ENCODE measurements at regions not wholly inside any gene's neighbourhood (a gene's known extent, or its start where the extent isn't known, plus 50 kb on each side); places are given as distances from the start of the nearest gene placed in this dataset.

GRCh38 chr5:103849934-103850333 is 287.3 kb upstream of the NUDT12 start:
- TF ChIP-seq TCF12 (IDR thresholded peaks at IDR 0.05; ENCODE audit: low read depth) = no peak
- TF ChIP-seq USF1 (IDR thresholded peaks at IDR 0.05) = no peak
- no peak for TF ChIP-seq CEBPB (IDR thresholded peaks at IDR 0.05)
- no peak for TF ChIP-seq ZBTB7A (IDR thresholded peaks at IDR 0.05; ENCODE audit: low read depth)
- TF ChIP-seq MAX (IDR thresholded peaks at IDR 0.05) = no peak
- TF ChIP-seq REST (IDR thresholded peaks at IDR 0.05; ENCODE audit: low read depth) = no peak
- no peak for TF ChIP-seq FOXM1 (IDR thresholded peaks at IDR 0.05; ENCODE audit: borderline replicate concordance, low read depth)
- no peak for TF ChIP-seq TEAD4 (IDR thresholded peaks at IDR 0.05)

- TF ChIP-seq CREB1 (IDR thresholded peaks at IDR 0.05; ENCODE audit: low read depth) (no peak), EP300 (IDR thresholded peaks at IDR 0.05; ENCODE audit: borderline replicate concordance) (no peak), TAF1 (IDR thresholded peaks at IDR 0.05; ENCODE audit: low read depth) (no peak), YY1 (IDR thresholded peaks at IDR 0.05; ENCODE audit: low read depth) (no peak), ZBTB7A (IDR thresholded peaks at IDR 0.05; ENCODE audit: low read depth) (no peak), FOXM1 (IDR thresholded peaks at IDR 0.05; ENCODE audit: borderline replicate concordance, low read depth) (no peak), TEAD4 (IDR thresholded peaks at IDR 0.05) (no peak), CEBPB (IDR thresholded peaks at IDR 0.05) (no peak), USF1 (IDR thresholded peaks at IDR 0.05) (no peak), NFIC (IDR thresholded peaks at IDR 0.05) (no peak), TCF12 (IDR thresholded peaks at IDR 0.05; ENCODE audit: low read depth) (no peak), MAX (IDR thresholded peaks at IDR 0.05) (no peak), EGR1 (IDR thresholded peaks at IDR 0.05) (no peak), RAD21 (IDR thresholded peaks at IDR 0.05; ENCODE audit: low read depth) (no peak), REST (IDR thresholded peaks at IDR 0.05; ENCODE audit: low read depth) (no peak)
Observed at GRCh38 chr5:103847060-103847459, 284.5 kb upstream of the NUDT12 start.

- TF ChIP-seq CREB1 (IDR thresholded peaks at IDR 0.05; ENCODE audit: low read depth) = no peak
- no peak for TF ChIP-seq CEBPB (IDR thresholded peaks at IDR 0.05)
- TF ChIP-seq USF1 (IDR thresholded peaks at IDR 0.05) = no peak
- TF ChIP-seq EP300 (IDR thresholded peaks at IDR 0.05; ENCODE audit: borderline replicate concordance) = no peak
- TF ChIP-seq REST (IDR thresholded peaks at IDR 0.05; ENCODE audit: low read depth) = no peak
- TF ChIP-seq NFIC (IDR thresholded peaks at IDR 0.05) = no peak
- no peak for TF ChIP-seq YY1 (IDR thresholded peaks at IDR 0.05; ENCODE audit: low read depth)
- no peak for TF ChIP-seq MAX (IDR thresholded peaks at IDR 0.05)
- no peak for TF ChIP-seq TAF1 (IDR thresholded peaks at IDR 0.05; ENCODE audit: low read depth)
- no peak for TF ChIP-seq FOXM1 (IDR thresholded peaks at IDR 0.05; ENCODE audit: borderline replicate concordance, low read depth)
- no peak for TF ChIP-seq ZBTB7A (IDR thresholded peaks at IDR 0.05; ENCODE audit: low read depth)
Observed at GRCh38 chr5:103842936-103843335, 280.3 kb upstream of the NUDT12 start.

- TF ChIP-seq REST (IDR thresholded peaks at IDR 0.05; ENCODE audit: low read depth) = no peak
Observed at GRCh38 chr5:103840600-103840999, 278.0 kb upstream of the NUDT12 start.
